WI38 (cell line): ENCODE measurements at regions not wholly inside any gene's neighbourhood (a gene's known extent, or its start where the extent isn't known, plus 50 kb on each side); places are given as distances from the start of the nearest gene placed in this dataset.

Experiments
- H3K4me3 ChIP-seq: 2 replicates; pipeline ENCODE4 v1.5.1; 2011; ENCODE audit warnings: low read depth, mild to moderate bottlenecking, control low read depth, low read length
- TF ChIP-seq, protein P1 (sequence below): IDR thresholded peaks from 2 replicates; pipeline ENCODE4 v1.5.1; 2012; ENCODE audit warnings: low read depth, mild to moderate bottlenecking, control low read depth, low read length

DNA sequence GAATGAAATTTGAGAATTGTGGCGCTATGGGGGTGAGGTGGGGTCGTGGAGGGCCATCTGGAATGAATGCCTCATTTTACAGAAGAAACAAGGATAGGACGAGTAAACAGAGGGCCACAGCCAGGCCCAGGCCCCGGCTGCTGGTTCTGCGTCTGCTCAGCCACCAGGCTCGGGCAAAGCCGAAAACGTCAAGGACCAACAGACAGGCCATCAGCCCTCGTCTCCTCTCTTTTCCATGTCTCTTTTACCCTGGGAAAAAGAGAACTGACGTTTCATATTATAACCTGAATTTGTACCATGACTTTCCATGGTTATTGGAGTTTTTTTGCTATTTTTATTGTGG, 212.4 kb upstream of the ARID1B start:
- TF ChIP-seq, protein P1, sequence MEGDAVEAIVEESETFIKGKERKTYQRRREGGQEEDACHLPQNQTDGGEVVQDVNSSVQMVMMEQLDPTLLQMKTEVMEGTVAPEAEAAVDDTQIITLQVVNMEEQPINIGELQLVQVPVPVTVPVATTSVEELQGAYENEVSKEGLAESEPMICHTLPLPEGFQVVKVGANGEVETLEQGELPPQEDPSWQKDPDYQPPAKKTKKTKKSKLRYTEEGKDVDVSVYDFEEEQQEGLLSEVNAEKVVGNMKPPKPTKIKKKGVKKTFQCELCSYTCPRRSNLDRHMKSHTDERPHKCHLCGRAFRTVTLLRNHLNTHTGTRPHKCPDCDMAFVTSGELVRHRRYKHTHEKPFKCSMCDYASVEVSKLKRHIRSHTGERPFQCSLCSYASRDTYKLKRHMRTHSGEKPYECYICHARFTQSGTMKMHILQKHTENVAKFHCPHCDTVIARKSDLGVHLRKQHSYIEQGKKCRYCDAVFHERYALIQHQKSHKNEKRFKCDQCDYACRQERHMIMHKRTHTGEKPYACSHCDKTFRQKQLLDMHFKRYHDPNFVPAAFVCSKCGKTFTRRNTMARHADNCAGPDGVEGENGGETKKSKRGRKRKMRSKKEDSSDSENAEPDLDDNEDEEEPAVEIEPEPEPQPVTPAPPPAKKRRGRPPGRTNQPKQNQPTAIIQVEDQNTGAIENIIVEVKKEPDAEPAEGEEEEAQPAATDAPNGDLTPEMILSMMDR: no peak
- no peak overlapping the region for H3K4me3 ChIP-seq

DNA sequence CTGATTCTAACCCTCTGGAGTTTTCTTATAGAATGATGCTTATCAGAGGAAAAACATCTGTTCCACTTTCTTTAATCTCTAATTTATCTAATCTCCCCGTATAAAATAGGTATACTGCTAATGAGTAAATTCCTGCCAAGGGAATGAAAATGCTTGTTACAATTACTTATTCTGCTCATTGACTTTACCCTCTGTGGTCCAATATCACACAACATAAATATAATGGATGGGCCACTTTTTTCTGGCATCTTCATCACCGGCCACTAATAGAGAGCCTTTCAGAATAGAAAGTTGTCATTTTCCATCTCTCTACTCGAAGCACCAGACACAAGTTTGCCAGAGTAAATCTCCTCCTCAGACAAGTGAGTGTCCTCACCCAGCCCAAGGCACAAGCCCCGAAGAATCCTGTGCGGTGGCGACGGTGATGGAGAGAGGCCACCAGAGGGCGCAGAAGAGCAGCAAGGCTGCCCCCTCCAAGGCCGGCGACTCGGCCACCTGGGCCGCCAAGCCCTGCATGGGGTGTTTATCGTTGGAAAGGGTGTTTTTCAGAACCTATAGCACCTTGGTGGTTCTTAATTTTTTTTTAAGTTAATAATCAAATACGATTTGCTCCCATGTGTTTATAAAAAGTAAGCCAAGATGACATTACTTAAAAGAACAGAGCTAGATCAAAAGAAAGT, 212.9 kb upstream of the ARID1B start:
- no peak overlapping the region for H3K4me3 ChIP-seq
- TF ChIP-seq, protein P1: peak; percentile 87

DNA sequence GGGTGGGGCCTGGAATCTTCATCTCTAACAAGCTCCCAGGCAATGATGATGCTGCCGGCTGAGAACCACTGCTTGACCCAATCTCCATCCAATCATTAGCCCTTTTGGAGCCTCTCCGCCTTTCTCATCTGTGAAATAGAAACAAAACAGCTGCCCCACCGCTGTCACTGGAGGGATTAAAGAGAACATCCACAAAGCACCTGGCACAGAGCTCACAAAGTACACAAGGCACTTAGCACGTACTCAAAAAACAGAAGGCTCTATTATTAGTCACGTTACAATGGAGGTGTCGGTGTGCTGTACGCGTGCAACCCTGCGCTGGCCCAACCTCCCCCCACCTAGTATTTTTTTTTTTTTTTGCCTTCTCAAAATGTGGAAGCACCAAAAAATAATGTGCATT, 213.5 kb upstream of the ARID1B start:
- TF ChIP-seq, protein P1: no peak
- no peak overlapping the region for H3K4me3 ChIP-seq

DNA sequence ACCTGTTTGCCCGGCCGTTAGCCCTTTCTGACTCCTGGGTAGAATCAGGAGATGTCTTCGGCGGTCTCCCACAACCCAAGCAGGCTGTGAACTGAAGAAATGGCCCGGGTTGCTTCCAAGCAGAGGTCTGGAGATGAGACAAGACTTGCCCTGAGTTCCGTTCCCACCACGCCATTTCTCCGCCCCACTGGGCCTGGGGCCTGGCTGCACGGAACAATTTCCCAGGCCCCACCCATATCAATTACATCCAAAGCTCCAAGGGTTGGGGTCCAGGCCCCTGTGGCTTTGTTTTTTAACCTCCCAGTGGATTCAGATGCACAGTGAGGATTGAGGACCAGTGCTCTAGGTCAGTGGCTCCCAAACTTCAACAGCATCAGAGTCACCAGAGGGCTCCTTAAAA, 214.5 kb upstream of the ARID1B start:
- H3K4me3 ChIP-seq: no peak overlapping the region
- TF ChIP-seq, protein P1: no peak

DNA sequence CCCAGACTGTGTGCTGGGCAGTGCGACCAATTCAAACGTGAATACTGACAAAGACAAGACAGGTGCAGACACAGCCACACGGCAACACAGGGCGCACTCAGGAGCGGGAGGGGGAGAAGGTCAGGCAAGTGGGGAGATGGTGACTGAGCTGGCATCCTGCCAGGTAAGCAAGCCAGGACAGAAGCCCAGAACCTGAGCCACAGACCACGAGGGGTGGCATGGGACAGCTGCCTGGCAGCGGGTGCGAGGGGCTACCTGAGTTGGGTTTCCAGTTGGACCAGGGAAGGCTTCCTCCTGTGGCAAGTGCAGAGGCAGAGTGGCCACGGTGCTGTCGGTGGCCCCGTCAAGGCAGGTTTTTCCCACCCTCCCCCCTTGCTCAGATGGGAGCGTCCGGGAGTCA, 215.2 kb upstream of the ARID1B start:
- H3K4me3 ChIP-seq: no peak overlapping the region
- TF ChIP-seq, protein P1: no peak

DNA sequence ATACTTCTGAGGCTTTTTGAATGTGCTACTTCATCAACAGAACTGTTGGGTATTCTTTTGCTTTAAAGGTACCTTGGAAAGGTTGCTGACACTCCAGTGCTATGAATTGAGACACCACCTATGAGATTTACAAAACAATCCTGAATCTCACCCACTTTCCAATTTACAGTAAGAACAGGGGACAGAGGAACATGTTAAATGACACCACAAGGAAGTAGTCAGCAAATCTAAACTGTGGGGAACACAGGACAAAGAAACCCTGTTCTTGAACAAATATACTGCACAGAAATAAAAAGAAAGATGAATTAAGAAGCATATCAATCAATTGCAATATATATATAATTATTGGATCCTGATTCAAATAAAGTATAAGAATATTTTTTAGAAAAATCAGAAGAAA, 216.7 kb upstream of the ARID1B start:
- H3K4me3 ChIP-seq: no peak overlapping the region
- TF ChIP-seq, protein P1: no peak

DNA sequence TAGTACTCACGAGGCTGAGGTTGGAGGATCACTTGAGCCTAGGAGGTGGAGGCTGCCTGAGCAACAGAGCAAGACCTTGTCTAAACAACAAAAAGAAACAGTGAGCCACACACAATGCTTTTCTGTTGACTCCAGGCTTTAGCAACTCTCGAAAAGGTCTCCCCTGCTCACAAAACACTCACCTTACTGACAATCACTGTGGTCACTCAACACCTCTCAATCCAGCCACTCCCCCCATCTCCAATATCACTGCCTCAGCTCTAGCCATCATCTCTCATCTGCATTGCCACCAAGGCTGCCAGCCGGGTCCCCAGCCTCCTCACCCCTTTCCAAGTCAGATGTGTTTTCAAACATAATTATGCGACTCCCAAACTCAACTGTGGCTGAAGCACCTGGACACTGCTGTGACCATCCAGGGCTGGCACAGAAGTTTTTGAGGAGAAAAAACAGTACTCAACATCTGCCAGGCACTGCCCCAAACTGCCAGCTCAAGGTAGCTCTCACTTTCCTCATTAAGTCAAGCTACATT, 218.0 kb upstream of the ARID1B start:
- H3K4me3 ChIP-seq: no peak overlapping the region
- TF ChIP-seq, protein P1: no peak
